Fibroblast of skin of abdomen (primary cell): ENCODE measurements at regions not wholly inside any gene's neighbourhood (a gene's known extent, or its start where the extent isn't known, plus 50 kb on each side); places are given as distances from the start of the nearest gene placed in this dataset.

Source experiments
- DNase-seq: peaks from one replicate; pipeline ENCODE4 v3.0.0-alpha.2; 2013

DNA sequence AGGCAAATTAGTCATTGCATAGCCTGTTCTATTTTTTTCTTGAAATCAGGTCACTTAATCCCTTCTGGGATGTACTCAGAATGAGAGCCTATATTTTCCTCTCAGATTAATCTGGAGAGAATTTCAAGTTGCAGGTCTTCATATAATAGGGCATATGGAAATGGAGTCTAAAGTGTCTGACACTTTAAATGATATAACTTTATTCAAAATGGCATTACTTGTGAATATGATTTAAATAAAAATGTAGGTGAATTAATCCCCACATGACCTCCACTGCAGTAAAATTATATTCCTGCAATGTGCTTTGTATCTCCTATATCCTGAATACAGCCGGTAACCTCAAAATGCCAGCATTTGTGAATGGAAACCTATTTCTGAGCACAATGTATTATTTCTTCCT lies 172.5 kb upstream of the BTBD3 start:
- no peak for DNase-seq

DNA sequence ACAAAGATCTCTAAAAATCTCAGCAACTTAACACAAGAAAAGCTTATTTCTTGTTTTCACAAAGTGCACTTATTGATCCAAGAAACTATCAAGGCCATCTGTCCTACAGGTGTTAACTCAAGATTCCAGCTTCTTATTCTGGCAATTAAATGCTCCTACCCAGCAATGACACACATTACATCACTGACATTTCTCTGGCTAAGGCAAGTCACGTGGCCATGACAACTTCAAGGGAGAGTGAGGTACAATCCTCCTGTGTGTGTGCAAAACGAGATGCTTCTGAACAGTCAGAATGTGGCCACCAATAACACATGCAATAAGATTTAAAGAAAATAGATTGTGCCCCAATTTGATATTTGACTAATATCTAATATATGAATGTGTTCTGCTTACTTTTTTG lies 169.3 kb upstream of the BTBD3 start:
- no peak for DNase-seq

DNA sequence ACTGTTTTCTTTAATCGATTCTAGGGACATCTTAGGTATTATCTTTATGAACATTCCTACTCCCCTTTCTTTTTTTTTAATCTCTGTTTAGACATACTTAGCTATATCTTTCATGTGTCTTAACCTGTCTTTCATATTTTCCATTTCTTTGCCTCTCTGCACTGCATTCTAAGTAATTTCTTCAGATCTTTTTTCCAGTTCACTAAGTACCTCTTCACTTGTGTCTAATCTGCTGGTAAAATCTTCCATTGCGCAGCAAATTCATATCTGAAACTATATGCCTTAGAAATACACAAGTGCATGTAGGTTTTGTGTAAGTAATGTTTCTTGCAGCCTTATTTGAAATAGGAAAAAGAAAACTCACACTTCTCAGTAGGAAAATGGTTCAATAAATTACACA lies 165.4 kb upstream of the BTBD3 start:
- no peak for DNase-seq

DNA sequence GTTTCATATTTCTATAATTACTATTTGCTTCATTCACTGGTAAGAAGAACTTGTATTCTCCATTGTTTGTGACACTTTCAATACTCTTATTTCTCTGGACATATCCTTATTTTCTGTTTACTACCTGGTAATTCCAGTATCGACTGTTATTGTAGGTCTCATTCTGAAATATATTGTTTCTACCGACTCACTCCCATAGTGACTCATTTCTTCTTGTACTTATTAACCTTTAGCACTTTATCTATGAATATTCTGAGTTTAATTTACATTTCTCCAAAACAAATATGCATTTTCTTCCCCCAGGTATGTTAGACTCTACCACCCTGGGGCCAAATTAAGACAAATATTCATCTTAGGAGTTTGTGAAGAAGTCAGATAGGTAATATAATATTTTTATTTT lies 164.5 kb upstream of the BTBD3 start:
- no peak for DNase-seq

DNA sequence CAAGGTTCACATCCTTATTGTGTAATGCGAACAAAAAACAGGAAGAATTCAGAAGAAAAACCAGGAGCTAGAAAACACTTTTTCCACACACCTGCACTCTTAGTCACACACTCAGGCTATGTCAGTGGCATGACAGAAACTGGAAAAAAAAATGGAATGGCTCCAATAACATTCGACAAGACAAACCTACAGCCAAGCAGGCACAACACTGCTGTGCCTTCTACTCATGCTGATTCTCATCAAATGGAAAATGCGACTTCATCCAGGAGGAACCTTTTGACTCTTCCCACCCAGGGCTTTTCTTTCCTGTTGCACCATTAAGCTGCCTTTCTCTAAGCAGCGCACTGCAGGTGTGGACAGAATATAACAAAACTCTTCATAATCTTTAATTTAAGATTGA lies 163.2 kb upstream of the BTBD3 start:
- DNase-seq: no peak

DNA sequence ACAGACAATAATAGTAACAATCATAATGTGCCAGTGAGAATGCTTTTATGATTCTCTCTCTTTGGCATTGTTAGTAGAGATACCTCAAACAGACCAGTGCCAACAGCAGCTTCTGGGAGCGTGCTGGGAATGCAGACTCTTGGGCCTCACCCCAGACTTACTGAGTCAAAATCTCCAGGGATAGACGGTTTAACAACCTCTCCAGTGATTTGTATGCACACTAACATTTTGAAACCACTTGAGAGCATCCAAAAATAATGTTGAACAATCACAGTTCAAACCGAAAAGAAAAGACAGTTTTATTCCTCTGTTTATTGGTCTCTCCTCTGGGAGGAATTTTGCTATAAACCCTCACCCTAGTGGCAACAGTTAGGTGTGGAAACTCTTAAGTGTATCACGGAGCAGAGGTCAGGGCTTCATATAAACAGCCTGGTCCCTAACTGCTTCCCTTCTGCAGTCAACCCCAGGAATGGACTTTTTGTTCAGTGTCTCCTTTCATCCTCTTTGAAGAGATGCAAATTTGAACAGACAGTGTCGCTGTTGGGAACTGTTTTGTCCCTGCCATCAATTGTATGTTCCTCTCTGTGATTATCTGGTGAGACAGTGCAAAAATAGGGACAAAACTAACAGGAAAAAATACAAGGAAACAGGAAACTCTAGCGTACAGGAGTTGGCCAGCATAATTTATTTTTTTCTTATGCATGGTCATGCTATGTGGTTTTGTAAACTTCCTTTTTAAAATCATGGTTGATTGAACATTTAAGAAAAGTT lies 162.4 kb upstream of the BTBD3 start:
- no peak for DNase-seq

DNA sequence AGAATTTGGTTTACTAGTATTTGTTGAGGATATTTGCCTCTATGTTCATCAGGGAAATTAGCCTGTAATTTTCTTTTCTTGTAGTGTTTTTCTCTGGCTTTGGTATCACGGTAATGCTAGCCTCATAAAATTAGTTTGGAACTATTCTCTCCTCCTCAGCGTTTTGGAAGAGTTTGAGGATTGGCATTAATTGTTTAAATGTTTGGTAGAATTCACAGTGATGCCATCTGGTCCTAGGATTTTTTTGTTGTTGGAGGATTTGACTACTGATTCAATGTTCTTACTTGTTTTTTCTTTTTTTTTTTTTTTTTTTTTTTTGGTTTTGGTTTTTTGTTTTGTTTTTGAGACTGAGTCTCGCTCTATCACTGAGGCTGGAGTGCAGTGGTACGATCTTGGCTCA lies 156.2 kb upstream of the BTBD3 start:
- no peak for DNase-seq

DNA sequence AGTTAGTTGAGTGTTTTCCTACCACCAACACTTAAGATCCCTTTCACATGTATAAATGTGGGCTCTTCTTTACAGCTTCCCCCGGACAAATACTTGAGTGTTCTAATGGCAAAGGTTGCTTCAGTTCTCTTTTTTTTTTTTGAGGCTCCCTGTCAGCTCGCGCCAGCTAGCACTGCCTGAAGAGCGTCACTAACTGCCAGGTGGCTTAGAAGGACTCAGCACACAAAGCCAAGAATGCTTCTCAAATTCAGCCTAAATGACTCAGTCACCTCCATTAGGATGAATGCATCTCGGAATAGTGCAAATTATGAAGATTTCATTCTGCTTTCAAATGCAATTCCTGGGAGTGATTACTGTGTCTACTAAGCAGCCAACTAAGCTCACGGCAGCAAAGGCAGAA lies 150.7 kb upstream of the BTBD3 start:
- peak; percentile 51 for DNase-seq

DNA sequence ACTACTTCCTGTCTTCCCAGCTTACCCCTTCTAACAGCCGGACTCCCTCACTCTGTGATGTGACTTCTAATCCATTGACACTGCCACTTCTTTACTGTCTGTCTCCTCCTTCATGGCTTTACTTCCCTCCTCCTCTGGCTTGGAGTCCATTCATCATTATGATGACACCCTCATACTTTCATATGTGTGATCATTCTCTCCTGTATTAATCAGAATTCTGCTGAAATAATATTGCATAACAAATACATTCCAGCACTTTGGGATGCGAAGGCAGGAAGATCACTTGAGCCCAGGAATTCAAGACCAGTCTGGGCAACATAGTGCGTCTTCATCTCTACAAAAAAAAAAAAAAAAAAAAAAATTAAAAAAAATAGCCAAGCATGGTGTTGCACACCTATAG lies 147.9 kb upstream of the BTBD3 start:
- DNase-seq: peak; percentile 53

DNA sequence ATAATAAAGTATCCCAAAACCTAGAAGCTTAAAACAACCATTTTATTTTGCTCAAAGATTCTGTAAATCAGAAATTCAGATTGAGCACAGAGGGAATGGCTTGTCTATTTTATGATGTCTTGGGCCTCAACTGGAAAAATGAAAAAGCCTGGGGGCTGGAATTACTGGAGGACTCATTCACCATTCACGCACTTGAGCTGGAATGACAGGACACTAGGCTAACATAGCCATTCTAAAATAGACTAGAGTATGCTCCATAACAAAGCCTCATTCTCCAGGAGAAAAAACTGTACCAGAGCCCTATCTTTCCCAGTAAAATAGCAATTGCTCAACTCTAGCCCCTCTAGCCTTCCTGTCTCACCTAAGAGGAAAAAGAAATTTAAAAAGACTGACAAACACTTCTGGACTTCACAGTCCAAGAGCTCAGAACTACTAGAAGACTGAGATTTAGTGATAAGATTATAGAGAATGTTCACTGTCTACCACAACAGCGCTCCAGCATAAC lies 145.4 kb upstream of the BTBD3 start:
- no peak for DNase-seq

DNA sequence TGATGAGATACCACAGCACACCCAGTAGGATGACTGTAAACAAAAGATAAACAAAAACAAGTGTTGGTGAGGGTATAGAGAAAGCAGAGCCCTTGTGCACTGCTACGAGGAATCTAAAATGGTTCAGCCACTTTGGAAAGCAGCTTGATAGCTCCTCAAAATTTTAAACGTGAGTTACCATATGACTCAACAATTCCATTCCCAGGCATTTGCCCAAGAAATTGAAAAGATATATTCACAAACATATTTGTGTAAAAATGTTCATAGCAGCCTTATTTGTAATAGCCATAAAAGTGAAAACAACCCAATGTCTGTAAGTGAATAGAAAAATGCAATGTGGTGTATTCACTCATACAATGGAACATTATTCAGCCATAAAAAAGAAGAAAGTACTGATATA lies 141.0 kb upstream of the BTBD3 start:
- no peak for DNase-seq

DNA sequence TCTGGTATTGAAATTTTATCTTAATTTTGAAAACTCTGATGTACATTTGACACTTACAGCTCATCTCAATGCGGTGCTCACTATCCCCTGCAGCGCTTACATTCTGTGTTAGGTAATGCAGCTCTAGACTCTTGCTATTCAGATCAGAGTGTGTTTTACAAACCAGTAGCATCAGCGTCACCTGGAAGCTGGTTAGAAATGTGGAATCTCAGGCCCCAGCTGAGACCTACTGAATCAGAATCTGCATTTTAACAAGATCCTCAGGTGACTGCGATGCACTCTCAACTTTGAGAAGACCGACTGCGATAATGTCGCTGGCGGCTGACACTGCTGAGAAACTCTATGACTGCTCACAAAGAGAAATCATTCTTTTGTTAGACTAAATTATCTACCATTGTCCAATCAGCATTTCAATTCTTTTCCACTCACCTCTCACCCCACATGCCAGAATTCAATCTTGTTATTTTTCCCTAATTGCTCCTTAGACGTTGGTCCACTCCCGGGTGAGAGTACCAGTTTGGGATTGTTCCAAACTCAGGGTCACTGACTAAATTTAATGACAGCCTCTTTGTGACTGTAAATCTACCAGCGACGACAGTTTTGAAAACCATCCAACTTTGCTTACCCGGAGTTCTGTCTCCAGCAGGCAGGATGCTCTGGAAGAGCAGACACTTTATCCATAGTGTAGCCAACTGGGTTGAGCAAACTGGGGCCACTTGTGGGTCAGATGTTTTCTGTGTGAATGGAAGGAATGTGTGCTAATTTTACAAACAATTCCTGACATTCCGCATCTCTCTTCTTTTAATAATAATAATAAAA lies 140.1 kb upstream of the BTBD3 start:
- peak; percentile 52 for DNase-seq

DNA sequence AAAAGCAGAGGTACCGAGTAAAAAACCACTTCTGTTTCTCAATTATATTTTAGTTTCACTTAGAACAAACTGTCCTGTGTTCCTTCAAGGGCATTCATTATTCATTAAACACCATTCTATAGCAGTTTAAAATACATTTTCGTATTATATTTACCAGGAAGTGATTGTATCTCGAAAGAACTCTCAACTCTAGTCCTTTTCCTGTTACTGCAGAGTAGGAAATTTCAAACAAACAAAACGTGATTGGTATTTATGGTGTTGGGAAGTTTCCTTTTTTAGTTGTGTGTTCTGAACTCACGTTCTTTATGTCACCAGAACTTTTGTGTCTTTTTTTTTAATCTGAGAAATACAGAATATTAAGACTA lies 139.5 kb upstream of the BTBD3 start:
- DNase-seq: no peak

DNA sequence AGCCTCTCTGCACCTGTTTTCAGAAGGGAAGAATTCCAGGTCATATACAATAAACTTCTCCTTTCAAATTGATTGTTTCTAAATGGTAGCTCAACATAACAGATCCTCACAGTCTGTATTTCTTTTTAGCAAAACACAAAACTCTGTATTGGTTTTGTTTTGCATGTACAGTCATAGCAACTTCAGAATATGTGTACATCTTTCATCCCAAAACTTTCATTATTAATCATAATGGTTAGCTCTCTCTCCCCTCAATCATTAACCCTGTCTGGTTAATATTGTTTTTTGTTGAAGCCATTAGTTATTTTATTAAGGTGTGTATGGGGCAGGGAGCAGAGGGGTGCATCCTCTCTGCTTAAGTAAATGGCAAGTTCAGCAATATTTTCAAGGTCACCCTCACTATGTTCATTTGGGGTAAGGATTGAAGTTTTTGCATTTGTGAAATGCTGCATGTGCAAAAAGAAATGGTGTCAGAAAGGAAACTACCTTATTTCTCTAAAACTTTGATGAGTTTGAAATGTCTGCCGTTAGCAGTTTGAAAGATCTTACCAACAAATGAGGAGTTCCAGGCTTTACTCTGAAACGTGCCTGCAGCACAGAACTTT lies 136.8 kb upstream of the BTBD3 start:
- no peak for DNase-seq

DNA sequence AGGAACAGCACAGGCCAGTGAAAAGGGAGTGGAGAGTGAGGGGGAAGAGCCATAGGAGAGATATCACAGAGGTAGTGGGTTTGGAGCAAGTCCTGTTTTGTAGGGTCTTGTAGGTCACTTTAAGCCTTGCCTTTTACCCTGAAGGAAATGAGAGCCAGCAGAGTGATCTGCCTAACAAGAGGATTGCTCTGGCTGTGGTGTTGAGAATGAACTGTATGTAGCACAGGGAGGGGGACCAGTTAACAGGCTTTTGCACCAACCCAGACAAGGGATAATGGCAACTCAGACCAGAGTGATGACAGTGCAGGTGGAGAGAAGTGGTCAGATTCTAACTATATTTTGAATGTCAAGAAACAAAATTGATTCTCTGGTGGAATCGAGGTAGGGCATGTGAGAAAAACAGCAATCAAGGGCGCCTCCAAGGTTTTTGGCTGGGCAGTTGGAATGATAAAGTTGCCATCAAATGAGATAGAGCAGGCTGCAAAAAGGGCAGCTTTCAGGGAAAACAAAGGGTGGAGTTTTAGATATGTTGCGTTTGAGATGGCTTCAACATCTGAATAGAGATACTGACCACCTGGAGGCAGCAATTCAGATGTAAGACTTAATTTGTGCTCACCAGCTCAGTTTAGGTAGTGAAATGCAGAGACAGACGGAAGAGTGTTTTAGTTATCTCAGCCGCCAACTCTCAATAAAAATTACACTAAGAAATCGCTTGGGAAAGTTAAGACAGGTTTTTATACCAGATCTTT lies 134.4 kb upstream of the BTBD3 start:
- no peak for DNase-seq

DNA sequence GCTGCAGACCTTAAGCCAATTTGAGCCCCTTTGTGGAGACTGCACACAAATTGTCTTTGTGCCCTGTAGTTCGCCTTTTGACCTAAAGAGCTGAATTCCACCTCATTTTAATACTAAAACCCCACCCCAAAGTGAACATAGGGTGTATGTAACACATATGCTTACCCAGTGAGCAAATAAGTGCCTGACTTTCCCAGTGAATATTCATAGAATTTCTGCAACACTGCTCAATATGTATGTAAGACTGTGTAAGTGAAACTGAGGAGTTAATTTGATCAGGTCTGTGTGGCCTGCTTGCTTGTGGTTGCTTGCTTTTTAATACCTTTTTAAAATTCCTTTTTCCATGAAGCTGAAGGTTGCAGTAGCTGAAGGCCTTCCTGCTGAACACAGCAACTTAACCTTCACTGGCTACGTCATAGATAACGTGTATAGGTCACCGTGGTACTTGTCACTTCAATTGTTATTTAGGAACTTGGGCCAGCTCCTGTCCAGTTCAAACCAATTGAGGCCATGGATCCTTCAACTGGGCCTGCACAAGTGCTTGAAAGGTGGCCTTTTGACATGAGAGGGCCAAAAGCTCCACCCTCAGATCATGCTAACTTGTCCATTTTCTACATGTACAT lies 131.7 kb upstream of the BTBD3 start:
- no peak for DNase-seq

DNA sequence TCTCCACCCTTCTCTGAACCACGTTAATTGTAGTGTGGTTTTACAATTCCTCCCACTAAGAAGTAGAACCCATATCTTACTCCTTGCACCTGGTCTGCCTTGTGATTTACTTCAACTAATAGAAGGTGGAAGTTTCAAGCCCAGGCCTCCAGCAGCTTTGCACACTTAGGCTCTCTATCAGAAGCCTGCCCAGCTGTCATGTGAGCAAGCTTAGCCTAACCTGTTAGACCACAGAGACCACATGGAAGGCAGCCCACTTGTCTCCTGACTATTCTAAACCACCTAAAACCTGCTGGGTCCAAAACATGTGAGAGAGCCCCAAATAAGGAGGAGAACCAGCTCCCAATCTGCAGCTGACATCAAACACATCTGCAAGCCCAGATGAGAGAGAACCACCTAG lies 127.6 kb upstream of the BTBD3 start:
- DNase-seq: no peak

DNA sequence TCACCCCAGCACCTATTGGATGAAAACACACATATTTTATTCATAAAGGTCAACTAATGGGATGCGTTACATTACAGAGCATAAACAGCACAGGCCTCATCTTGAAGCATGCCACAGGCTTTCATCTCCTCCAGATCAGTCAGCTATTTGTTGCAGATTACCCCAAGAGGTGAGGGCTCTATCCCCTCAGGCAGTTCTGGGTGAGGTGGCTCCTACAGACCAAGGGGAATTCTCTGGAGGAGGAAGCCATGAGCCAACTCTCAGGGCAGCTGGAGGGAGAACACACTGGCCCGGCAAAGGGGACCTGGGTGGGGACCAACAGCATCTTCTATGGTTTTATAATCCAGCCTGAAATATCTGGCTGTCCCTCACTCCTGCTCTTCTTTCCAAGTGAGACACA lies 126.4 kb upstream of the BTBD3 start:
- no peak for DNase-seq

DNA sequence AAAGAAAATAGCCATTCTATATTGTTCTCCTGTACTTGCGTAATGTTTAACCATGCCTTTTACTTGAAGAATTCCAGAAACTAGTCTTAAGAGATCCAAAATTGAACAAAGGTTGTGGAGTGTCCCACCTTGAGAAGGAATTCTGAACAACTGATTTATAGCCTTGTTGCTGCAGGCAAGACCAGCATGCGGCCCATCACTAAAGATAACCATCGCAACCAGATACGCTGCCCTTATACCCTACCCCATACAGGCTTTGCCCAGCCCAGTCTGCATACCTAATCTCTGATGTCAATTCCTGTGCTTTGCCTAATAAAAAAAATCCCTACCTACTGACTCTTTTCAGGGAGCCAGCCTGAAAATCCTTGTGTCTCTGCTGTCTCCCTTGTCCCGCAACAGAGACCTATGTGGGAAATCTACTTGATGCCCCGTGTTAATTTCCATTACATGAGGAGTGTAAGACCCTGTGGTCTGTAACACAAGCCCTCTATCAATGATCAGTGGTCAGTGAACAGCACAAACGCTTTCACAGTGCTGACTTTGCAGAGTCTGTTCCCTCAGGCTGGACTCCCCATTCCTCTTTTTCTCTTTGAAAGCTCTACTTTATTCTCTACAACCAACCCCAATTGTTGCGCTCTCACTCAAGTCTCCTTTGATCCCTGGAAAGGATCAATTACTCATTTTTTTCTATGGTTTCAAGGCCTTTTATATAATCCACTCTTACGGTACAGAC lies 125.7 kb upstream of the BTBD3 start:
- peak; percentile 27 for DNase-seq

DNA sequence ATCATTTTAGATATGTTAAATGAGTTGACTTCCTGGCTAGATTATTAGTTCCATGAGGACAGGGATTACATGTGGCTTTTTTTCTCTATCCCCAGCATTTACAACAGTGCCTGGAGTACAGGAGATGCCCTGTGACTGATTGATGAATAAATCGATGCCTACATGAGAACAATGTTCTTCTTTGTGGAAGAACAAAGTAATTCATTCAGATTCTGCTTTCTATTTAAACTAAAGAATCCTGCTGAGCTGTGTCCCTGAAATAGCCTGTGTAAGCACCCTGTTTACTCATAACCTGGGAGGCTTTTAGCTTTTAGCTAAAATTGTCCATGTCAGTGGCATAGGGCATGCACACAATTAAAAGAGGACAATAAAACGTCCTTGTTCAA lies 125.1 kb upstream of the BTBD3 start:
- DNase-seq: no peak

DNA sequence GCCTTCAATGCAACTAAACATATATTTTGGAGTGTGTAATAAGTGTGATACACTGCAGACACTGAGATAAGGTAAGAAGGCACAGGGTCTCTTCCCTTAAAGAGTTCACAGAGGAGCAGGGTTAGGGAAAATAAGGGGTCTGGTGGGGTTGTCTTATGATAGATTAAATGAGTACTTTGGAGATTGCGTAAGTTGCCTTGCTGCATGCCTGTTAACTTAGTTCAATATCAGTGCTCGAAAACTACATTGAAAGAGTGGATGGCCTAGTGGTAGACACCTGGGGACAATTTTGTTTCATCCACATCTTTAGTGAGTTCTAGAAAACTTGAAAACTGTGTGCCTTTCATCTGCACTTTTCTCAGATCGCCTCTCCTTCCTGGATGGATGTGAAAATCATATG lies 123.2 kb upstream of the BTBD3 start:
- no peak for DNase-seq
